WI38 (cell line): ENCODE measurements at regions not wholly inside any gene's neighbourhood (a gene's known extent, or its start where the extent isn't known, plus 50 kb on each side); places are given as distances from the start of the nearest gene placed in this dataset.

Source experiments
- H3K4me3 ChIP-seq: 2 replicates; pipeline ENCODE4 v1.5.1; 2011; ENCODE audit warnings: low read depth, mild to moderate bottlenecking, control low read depth, low read length
- TF ChIP-seq, protein P1 (sequence below): IDR thresholded peaks from 2 replicates; pipeline ENCODE4 v1.5.1; 2012; ENCODE audit warnings: low read depth, mild to moderate bottlenecking, control low read depth, low read length

DNA sequence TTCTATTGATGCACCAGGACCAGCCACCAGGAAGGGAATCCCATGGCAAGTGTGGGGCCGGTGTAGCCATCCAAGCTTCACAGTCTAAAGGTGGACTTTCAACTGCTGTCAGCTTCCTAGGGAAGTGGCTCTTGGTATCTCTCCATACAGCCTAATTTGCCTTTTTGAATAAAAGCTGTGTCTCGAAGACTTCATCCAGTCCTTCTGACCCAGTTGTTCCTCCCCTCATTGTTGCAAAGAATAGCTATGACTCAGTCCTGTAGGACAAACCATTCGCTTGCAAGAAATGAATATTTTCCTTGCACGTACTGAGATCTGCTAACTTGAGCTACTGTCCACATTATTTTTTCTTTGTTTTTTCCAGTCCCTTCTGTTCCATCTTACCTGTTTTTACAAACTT lies 145.1 kb upstream of the CTSO start:
- no peak overlapping the region for H3K4me3 ChIP-seq
- TF ChIP-seq, protein P1, sequence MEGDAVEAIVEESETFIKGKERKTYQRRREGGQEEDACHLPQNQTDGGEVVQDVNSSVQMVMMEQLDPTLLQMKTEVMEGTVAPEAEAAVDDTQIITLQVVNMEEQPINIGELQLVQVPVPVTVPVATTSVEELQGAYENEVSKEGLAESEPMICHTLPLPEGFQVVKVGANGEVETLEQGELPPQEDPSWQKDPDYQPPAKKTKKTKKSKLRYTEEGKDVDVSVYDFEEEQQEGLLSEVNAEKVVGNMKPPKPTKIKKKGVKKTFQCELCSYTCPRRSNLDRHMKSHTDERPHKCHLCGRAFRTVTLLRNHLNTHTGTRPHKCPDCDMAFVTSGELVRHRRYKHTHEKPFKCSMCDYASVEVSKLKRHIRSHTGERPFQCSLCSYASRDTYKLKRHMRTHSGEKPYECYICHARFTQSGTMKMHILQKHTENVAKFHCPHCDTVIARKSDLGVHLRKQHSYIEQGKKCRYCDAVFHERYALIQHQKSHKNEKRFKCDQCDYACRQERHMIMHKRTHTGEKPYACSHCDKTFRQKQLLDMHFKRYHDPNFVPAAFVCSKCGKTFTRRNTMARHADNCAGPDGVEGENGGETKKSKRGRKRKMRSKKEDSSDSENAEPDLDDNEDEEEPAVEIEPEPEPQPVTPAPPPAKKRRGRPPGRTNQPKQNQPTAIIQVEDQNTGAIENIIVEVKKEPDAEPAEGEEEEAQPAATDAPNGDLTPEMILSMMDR = no peak

DNA sequence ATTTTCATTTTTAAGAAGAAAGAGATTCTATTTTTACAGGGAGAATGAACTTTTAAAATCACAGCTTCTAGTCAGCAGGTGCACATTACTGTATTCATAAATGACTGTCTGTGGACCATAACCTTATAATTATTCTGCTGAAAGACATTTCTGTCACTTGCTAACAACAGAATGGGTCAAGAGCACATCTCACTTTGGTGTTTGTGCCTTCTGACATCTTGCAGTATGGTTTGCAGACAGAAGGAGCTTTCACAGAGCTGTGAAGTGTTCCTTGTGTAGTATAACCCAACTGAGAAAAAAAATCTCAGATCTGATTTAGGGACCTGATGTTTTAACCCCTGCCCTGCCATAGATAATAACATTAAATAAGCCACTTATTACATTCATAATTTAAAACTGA lies 131.4 kb upstream of the CTSO start:
- TF ChIP-seq, protein P1 = no peak
- no peak overlapping the region for H3K4me3 ChIP-seq

DNA sequence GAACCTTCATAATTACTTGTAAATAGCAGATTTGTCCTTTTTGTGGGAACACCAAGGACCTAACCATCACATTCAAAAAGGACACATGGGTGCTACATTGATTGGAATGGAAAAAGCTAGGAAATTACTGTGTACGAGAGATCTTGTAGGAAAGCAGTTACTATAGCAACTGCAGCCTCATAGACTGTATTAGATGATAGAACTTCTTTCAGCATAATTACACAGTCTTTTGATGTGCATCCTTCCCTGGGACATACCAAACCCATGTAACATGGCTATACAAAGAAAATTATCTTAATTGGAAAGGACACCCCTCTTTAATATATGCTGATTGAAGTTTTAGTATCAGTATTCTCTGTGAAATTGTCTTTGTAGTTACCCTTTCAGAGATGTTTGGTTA lies 130.7 kb upstream of the CTSO start:
- no peak overlapping the region for H3K4me3 ChIP-seq
- TF ChIP-seq, protein P1 = no peak

DNA sequence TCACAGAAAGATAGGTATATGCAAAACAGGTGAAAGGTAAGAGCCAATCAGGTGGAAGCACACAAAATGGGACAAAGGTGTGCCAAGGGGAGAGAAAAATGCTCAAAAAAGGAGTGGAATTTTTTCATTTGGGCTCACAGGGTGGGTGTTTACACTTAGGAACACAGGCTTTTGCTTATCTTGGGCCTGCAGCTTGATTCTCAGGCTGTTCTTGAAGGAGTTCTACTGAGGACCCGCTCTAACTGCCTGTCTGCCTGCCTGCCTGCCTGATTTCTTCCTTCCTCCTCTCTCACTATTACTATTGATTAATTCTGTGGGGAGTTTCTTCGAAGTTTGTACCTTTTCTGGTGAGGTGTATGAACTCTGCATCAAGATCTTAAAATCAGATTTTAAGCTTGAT lies 120.3 kb upstream of the CTSO start:
- no peak overlapping the region for H3K4me3 ChIP-seq
- TF ChIP-seq, protein P1 = no peak

DNA sequence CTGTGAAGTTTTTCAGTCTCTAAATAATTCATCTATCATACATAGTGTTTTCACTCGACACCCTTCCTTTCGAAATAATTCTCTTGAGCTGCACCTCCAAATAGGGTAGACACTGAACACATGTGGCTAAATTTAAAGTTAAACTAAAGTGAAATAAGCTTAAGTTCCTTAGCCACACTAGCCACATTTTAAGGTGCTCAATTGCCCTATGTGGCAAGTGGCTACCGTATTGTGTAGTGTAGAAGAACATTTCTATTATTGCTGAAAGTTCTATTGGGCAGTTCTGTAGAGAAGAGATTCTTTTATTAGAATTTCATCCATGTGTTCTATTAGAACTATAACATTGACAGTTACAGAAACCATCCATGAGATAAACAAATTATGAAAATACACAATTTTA lies 107.0 kb upstream of the CTSO start:
- TF ChIP-seq, protein P1 = no peak

DNA sequence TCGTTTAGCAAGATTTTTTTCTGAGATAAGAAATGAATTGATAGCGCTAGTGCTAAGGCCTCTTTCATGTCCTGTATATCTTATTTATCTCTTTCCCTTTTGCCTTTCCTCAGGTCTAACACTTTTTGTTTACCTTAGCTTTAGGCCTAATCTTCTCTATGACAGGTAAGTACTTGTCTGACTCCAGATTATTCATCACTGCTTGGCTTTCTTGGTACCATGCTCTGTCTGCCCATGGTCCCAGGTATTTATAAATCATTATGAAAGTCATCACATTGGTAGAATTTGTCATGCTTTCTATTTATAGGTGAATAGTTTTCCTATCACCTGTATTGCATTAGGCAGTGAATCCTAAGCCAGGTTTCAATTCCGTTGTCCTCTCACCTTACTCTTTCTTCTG lies 99.5 kb upstream of the CTSO start:
- H3K4me3 ChIP-seq = no peak overlapping the region

More for the DNA sequence above, 107.0 kb upstream of the CTSO start:
- no peak overlapping the region for H3K4me3 ChIP-seq

DNA sequence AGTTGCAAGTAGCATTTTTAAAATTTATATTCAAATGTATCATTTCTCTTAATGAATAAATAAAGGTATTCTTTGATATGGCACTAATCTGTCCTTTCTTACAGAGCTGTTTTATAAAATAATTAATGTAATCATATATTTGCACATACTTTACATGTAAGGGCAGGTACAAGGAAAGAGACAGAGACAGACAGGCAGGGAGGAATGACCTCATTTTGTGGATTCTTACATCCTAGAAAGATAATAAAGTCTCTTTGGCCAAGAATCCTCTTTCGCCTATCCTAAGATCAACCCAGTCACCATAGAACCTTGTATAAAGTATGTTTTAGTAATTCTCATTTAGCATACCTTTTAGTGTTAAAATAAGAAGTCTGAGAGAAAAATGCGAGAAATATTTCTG lies 98.5 kb upstream of the CTSO start:
- no peak overlapping the region for H3K4me3 ChIP-seq
- TF ChIP-seq, protein P1 = no peak

More for the DNA sequence above, 99.5 kb upstream of the CTSO start:
- TF ChIP-seq, protein P1 = no peak
